Panc1 (cell line): ENCODE measurements at regions not wholly inside any gene's neighbourhood (a gene's known extent, or its start where the extent isn't known, plus 50 kb on each side); places are given as distances from the start of the nearest gene placed in this dataset.

Experiments
- ATAC-seq: fragments of 200-7000 bp; cut with Tn5 transposase; 2 replicates; pipeline ENCODE4 v1.9.1; 2020; ENCODE audit warnings: mild to moderate bottlenecking, moderate library complexity
- BruUV-seq: library from RNA; stranded (reverse); fragments of 400-500 nt; replicated peaks from 2 replicates; lab custom pipeline; 2021; lab: Mats Ljungman, UMichigan
- CTCF ChIA-PET: fragments of 300-600 bp; sonication (Branson Sonifier 250); formaldehyde crosslinking; loops from one replicate; lab custom pipeline; 2022; ENCODE audit warnings: antibody characterized with exemption; lab: Charles Lee
- POLR2A ChIA-PET: fragments of 300-600 bp; sonication (Branson Sonifier 250); formaldehyde crosslinking; loops from one replicate; lab custom pipeline; 2022; ENCODE audit warnings: antibody characterized with exemption; lab: Charles Lee
- DNase-seq: peaks from one replicate; pipeline ENCODE4 v3.0.0-alpha.2; 2010; ENCODE audit warnings: low read depth, low spot score
- H3K27ac ChIP-seq: 2 replicates; pipeline ENCODE4 v1.5.1; 2011; ENCODE audit warnings: mild to moderate bottlenecking, low read length, inconsistent platforms
- H3K27me3 ChIP-seq: fragments of 200-500 bp; sonication (Bioruptor generic); 2 replicates; pipeline ENCODE4 v1.6.0; 2014; ENCODE audit warnings: low read length, inconsistent platforms; ENCODE audit not compliant: control insufficient read depth, insufficient read depth
- H3K36me3 ChIP-seq: fragments of 200-500 bp; sonication (Bioruptor generic); 2 replicates; pipeline ENCODE4 v1.5.1; 2014; ENCODE audit warnings: inconsistent platforms, mild to moderate bottlenecking, low read length, moderate library complexity; ENCODE audit not compliant: control insufficient read depth, insufficient read depth
- H3K4me1 ChIP-seq: 2 replicates; pipeline ENCODE4 v1.5.1; 2011; ENCODE audit warnings: inconsistent platforms, mild to moderate bottlenecking, low read length, moderate library complexity; ENCODE audit not compliant: control insufficient read depth, insufficient read depth
- H3K4me3 ChIP-seq, 2 experiments: 2 replicates each; pipeline ENCODE4 v1.5.1; 2011 to 2012; ENCODE audit warnings: low read depth in 2 of 2, low read length in 2 of 2, mild to moderate bottlenecking in 2 of 2, inconsistent platforms in 1 of 2, moderate library complexity in 1 of 2
- H3K9me3 ChIP-seq: fragments of 200-500 bp; sonication (Bioruptor generic); 2 replicates; pipeline ENCODE4 v1.5.1; 2014; ENCODE audit warnings: low read depth, mild to moderate bottlenecking, inconsistent platforms, low read length, moderate library complexity; ENCODE audit not compliant: control insufficient read depth, insufficient read depth
- CTCF ChIP-seq: fragments of 450-650 bp; IDR thresholded peaks from 2 replicates; pipeline ENCODE4 v1.5.1; 2017; ENCODE audit warnings: mild to moderate bottlenecking
- POLR2AphosphoS5 ChIP-seq: IDR thresholded peaks from 2 replicates; pipeline ENCODE4 v1.6.1; 2012; ENCODE audit warnings: mild to moderate bottlenecking, low read depth, low read length, moderate library complexity
- REST ChIP-seq, 2 experiments: IDR thresholded peaks; 2 replicates each; pipeline ENCODE4 v1.6.1; 2011 to 2012; ENCODE audit warnings: low read depth in 2 of 2, control low read depth in 1 of 2, low read length in 1 of 2, mild to moderate bottlenecking in 1 of 2, moderate library complexity in 1 of 2; ENCODE audit not compliant: insufficient read depth in 1 of 2
- SIN3A ChIP-seq: IDR thresholded peaks from 2 replicates; pipeline ENCODE4 v1.6.1; 2012; ENCODE audit warnings: low read depth, mild to moderate bottlenecking, low read length, moderate library complexity, borderline replicate concordance; ENCODE audit not compliant: insufficient read depth
- TCF7L2 ChIP-seq: IDR thresholded peaks from 2 replicates; pipeline ENCODE4 v1.6.1; 2011; ENCODE audit warnings: mild to moderate bottlenecking, low read depth, low read length, inconsistent platforms
- in situ Hi-C: cut with HindIII; loops from 2 replicates; pipeline ENCODE4 v1.10.0; 2016; ENCODE audit warnings: low sequenced_read_pairs, low pct_unique_long_range_greater_than_20kb
- intact Hi-C: fragments of 100-400 bp; cut with micrococcal nuclease; formaldehyde crosslinking; loops from one replicate; pipeline ENCODE4 v1.10.0; 2022; ENCODE audit not compliant: unreplicated experiment

GRCh38 chr7:19872094-19872493, 98.7 kb upstream of the TMEM196 start:
- H3K27ac ChIP-seq = no peak overlapping the region
- in situ Hi-C loops (no loop called here), intact Hi-C loops (no loop called here)
- no peaks in the 10 kb centered on the region for H3K27me3 ChIP-seq
- no peak for DNase-seq
- no peak for ATAC-seq
- CTCF ChIA-PET = no interaction called here
- H3K36me3 ChIP-seq = no peaks in the 10 kb centered on the region
- BruUV-seq = no TSS peak
- no peak for TF ChIP-seq CTCF
- TF ChIP-seq REST (IDR thresholded peaks at IDR 0.05; ENCODE audit: insufficient read depth in 1 of 2, low read depth in 2 of 2, low read length in 1 of 2) = no peak
- TF ChIP-seq TCF7L2 = no peak
- no peak for TF ChIP-seq SIN3A
- TF ChIP-seq POLR2AphosphoS5 = no peak
- no peaks in the 10 kb centered on the region for H3K4me1 ChIP-seq
- POLR2A ChIA-PET = no interaction called here
- H3K4me3 ChIP-seq = no peak overlapping the region
- H3K9me3 ChIP-seq = no peaks in the 10 kb centered on the region

- POLR2A ChIA-PET = no interaction called here
- CTCF ChIA-PET = interaction anchor here (0.6 kb wide), 1 partner anchor 396 kb away, joined by 3 read pairs; no protein-coding TSS in a partner anchor
- DNase-seq = no peak
- H3K27ac ChIP-seq = no peak overlapping the region
- no peaks in the 10 kb centered on the region for H3K27me3 ChIP-seq
- H3K4me1 ChIP-seq = no peaks in the 10 kb centered on the region
- H3K36me3 ChIP-seq = no peaks in the 10 kb centered on the region
- H3K9me3 ChIP-seq = no peaks in the 10 kb centered on the region
- no peak for ATAC-seq
- no peak overlapping the region for H3K4me3 ChIP-seq
- intact Hi-C loops (no loop called here), in situ Hi-C loops (no loop called here)
- no TSS peak for BruUV-seq
- no peak for TF ChIP-seq SIN3A
- TF ChIP-seq REST (IDR thresholded peaks at IDR 0.05; ENCODE audit: insufficient read depth in 1 of 2, low read depth in 2 of 2, low read length in 1 of 2) = no peak
- TF ChIP-seq POLR2AphosphoS5 = no peak
- TF ChIP-seq TCF7L2 = no peak
- TF ChIP-seq CTCF = no peak
These were observed 97.7 kb upstream of the TMEM196 start for GRCh38 chr7:19871102-19871501.
